ENCODE measurements at regions not wholly inside any gene's neighbourhood (a gene's known extent, or its start where the extent isn't known, plus 50 kb on each side); places are given as distances from the start of the nearest gene placed in this dataset.

- Histone ChIP-seq H3K4me1 (no peaks in the 10 kb centered on the region), H3K4me3 (no peak overlapping the region), H3K9me3 (no peaks in the 10 kb centered on the region), H3K36me3 (no peaks in the 10 kb centered on the region), H3K27ac (no peak overlapping the region), H3K27me3 (no peaks in the 10 kb centered on the region)
- TF ChIP-seq CTCF (IDR thresholded peaks at IDR 0.05) (no peak), POLR2A (IDR thresholded peaks at IDR 0.05) (no peak), POLR2AphosphoS5 (IDR thresholded peaks at IDR 0.05; ENCODE audit: insufficient read depth in 1 of 2, low read depth in 1 of 2) (no peak)
- DNase-seq (ENCODE audit: extremely low spot score in 2 of 2): no peak
- intact Hi-C loops (cut with DNase I): no loop called here
These were observed 124.4 kb downstream of the ASB1 start for GRCh38 chr2:238551091-238551490.

- H3K4me1 ChIP-seq: no peaks in the 10 kb centered on the region
- H3K36me3 ChIP-seq: no peaks in the 10 kb centered on the region
- DNase-seq (ENCODE audit: extremely low spot score in 2 of 2): no peak
- H3K4me3 ChIP-seq: no peak overlapping the region
- H3K27ac ChIP-seq: no peak overlapping the region
- H3K9me3 ChIP-seq: no peaks in the 10 kb centered on the region
- no peak for TF ChIP-seq CTCF (IDR thresholded peaks at IDR 0.05)
- TF ChIP-seq POLR2A (IDR thresholded peaks at IDR 0.05): no peak
- no peak for TF ChIP-seq POLR2AphosphoS5 (IDR thresholded peaks at IDR 0.05; ENCODE audit: insufficient read depth in 1 of 2, low read depth in 1 of 2)
- H3K27me3 ChIP-seq: no peaks in the 10 kb centered on the region
- intact Hi-C loops (cut with DNase I): no loop called here
These were observed 125.5 kb downstream of the ASB1 start for GRCh38 chr2:238552226-238552625.

- H3K9me3 ChIP-seq: no peaks in the 10 kb centered on the region
- H3K4me3 ChIP-seq: no peak overlapping the region
- DNase-seq (ENCODE audit: extremely low spot score in 2 of 2): no peak
- H3K4me1 ChIP-seq: no peaks in the 10 kb centered on the region
- intact Hi-C loops (cut with DNase I): no loop called here
- H3K27ac ChIP-seq: no peak overlapping the region
- no peak for TF ChIP-seq POLR2A (IDR thresholded peaks at IDR 0.05)
- TF ChIP-seq POLR2AphosphoS5 (IDR thresholded peaks at IDR 0.05; ENCODE audit: insufficient read depth in 1 of 2, low read depth in 1 of 2): no peak
- no peak for TF ChIP-seq CTCF (IDR thresholded peaks at IDR 0.05)
- no peaks in the 10 kb centered on the region for H3K27me3 ChIP-seq
- H3K36me3 ChIP-seq: no peaks in the 10 kb centered on the region
These were observed 126.4 kb downstream of the ASB1 start for GRCh38 chr2:238553159-238553558.

- TF ChIP-seq CTCF (IDR thresholded peaks at IDR 0.05) (no peak), POLR2AphosphoS5 (IDR thresholded peaks at IDR 0.05; ENCODE audit: insufficient read depth in 1 of 2, low read depth in 1 of 2) (no peak), POLR2A (IDR thresholded peaks at IDR 0.05) (no peak)
- DNase-seq (ENCODE audit: extremely low spot score in 2 of 2): no peak
- intact Hi-C loops (cut with DNase I): no loop called here
These were observed 128.0 kb downstream of the ASB1 start for GRCh38 chr2:238554468-238555315.

More at GRCh38 chr2:238554468-238555315, 128.0 kb downstream of the ASB1 start:
- Histone ChIP-seq H3K4me1 (no peaks in the 10 kb centered on the region), H3K4me3 (no peak overlapping the region), H3K27me3 (no peaks in the 10 kb centered on the region), H3K36me3 (no peaks in the 10 kb centered on the region), H3K9me3 (no peaks in the 10 kb centered on the region), H3K27ac (no peak overlapping the region)

All from vagina (tissue), 2 donors.